ENCODE measurements at regions not wholly inside any gene's neighbourhood (a gene's known extent, or its start where the extent isn't known, plus 50 kb on each side); places are given as distances from the start of the nearest gene placed in this dataset.

DNA sequence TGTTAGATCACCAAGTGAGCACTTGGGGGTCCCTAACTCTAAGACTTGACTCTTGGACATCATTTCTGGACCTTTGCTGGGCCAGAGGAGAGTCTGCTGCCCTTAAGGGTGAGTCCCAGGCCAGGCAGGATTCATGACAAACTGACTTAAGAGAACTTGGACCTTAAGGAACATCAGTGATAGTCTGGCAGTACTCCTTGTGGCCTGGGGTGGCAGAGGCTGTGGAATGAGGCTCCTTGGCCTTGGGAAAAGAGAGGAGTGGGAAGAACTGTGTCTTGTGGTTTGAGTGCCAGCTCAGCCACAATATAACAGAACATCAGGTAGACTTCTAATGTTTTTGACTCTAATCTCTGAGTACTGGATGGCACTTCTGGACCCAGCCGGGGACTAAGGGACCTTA is 478.7 kb downstream of the MEI4 start:
- H3K27ac ChIP-seq, result no peak overlapping the region
- H3K9me3 ChIP-seq, result no peaks in the 10 kb centered on the region
- DNase-seq, result no peak
- intact Hi-C loops (cut with DNase I; ENCODE audit: low total_unique reads), result no loop called here
- H3K4me3 ChIP-seq, result no peak overlapping the region
- H3K4me1 ChIP-seq, result peaks cover 2% of the 10 kb centered on the region
- H3K36me3 ChIP-seq (ENCODE audit: low read depth, missing control alignments), result no peaks in the 10 kb centered on the region
- WGBS, 2 donors, result 40 to 73% methylated on average over 1 of the region's 1 CpG
- TF ChIP-seq, protein P1, sequence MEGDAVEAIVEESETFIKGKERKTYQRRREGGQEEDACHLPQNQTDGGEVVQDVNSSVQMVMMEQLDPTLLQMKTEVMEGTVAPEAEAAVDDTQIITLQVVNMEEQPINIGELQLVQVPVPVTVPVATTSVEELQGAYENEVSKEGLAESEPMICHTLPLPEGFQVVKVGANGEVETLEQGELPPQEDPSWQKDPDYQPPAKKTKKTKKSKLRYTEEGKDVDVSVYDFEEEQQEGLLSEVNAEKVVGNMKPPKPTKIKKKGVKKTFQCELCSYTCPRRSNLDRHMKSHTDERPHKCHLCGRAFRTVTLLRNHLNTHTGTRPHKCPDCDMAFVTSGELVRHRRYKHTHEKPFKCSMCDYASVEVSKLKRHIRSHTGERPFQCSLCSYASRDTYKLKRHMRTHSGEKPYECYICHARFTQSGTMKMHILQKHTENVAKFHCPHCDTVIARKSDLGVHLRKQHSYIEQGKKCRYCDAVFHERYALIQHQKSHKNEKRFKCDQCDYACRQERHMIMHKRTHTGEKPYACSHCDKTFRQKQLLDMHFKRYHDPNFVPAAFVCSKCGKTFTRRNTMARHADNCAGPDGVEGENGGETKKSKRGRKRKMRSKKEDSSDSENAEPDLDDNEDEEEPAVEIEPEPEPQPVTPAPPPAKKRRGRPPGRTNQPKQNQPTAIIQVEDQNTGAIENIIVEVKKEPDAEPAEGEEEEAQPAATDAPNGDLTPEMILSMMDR (IDR thresholded peaks at IDR 0.05), result no peak
- TF ChIP-seq POLR2A (IDR thresholded peaks at IDR 0.05), result no peak
- H3K27me3 ChIP-seq, result no peaks in the 10 kb centered on the region

DNA sequence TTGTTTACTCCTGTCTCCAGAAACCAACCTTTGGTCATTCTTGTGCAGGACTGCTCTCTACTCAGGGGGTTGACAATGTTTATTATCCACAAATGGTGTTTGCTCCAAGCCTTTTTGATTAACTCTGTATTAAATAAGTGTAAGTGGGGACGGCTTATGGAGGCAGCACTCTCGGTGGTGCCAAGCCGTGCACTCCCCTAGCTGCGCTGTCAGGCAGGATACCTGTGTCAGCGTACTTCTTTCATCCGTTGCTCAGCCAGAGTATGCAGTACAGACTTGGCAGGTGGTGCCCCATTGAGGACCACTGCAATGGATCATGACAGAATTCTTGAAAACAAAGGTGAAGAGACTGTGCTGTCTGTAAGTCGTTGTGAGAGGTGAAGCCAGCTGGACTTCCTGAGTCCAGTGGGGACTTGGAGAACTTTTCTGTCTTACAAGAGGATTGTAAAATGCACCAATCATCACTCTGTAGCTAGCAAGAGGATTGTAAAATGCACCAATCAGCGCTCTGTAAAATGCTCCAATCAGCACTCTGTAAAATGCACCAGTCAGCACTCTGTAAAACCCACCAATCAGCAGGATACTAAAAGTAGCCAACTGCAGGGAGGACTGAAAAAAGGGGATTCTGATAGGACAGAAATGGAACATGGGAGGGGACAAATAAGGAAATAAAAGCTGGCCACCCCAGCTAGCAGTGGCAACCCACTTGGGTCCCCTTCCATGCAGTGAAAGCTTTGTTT is 480.0 kb downstream of the MEI4 start:
- TF ChIP-seq POLR2A (IDR thresholded peaks at IDR 0.05), result no peak
- TF ChIP-seq, protein P1 (IDR thresholded peaks at IDR 0.05), result no peak
- WGBS, 2 donors, result 71 to 76% methylated on average over 8 of the region's 8 CpGs
- Histone ChIP-seq H3K9me3 (no peaks in the 10 kb centered on the region), H3K4me3 (no peak overlapping the region), H3K27me3 (no peaks in the 10 kb centered on the region), H3K36me3 (ENCODE audit: low read depth, missing control alignments) (no peaks in the 10 kb centered on the region), H3K4me1 (peaks cover 2% of the 10 kb centered on the region), H3K27ac (no peak overlapping the region)
- intact Hi-C loops (cut with DNase I; ENCODE audit: low total_unique reads), result no loop called here
- no peak for DNase-seq

DNA sequence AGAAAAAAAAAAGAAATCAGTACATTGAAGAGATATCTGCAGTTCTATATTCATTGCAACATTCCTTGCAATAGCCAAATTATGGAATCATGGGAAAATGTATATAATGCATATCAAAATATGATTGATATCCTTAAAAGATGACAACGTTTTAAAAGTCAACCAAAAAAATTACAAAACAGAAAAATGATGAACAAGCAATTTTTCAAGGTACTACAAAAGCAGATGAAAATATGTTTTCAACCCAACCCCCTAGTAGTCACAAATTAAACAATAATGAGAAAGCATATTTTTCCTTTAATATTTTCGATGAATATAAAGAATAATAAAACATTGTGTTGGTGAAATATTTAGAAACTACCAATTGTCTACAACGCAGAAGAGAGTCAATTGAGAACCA is 497.6 kb downstream of the MEI4 start:
- no peaks in the 10 kb centered on the region for H3K9me3 ChIP-seq
- DNase-seq, result no peak
- H3K4me1 ChIP-seq, result no peaks in the 10 kb centered on the region
- 74 to 78% methylated on average over 3 of the region's 3 CpGs for WGBS, 2 donors
- TF ChIP-seq, protein P1 (IDR thresholded peaks at IDR 0.05), result no peak
- no peak for TF ChIP-seq POLR2A (IDR thresholded peaks at IDR 0.05)
- H3K4me3 ChIP-seq, result no peak overlapping the region
- no peaks in the 10 kb centered on the region for H3K27me3 ChIP-seq
- H3K27ac ChIP-seq, result no peak overlapping the region
- intact Hi-C loops (cut with DNase I; ENCODE audit: low total_unique reads), result no loop called here
- H3K36me3 ChIP-seq (ENCODE audit: low read depth, missing control alignments), result no peaks in the 10 kb centered on the region

DNA sequence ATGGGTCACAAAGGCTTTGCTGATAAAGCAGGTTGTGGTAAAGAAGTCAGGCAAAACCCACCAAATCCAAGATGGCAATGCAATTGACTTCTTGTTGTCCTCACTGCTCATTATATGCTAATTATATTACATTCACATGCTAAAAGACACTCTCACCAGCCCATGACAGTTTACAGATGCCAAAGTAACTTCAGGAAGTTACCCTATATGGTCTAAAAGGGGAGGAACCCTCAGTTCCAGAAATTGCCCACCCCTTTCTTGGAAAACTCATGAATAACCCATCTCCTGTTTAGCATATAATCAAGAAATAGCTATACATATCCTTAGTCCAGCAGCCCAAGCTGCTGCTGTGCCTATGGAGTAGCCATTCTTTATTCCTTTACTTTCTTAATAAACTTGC is 501.1 kb downstream of the MEI4 start:
- no peaks in the 10 kb centered on the region for H3K36me3 ChIP-seq (ENCODE audit: low read depth, missing control alignments)
- no peaks in the 10 kb centered on the region for H3K27me3 ChIP-seq
- intact Hi-C loops (cut with DNase I; ENCODE audit: low total_unique reads), result no loop called here
- TF ChIP-seq, protein P1 (IDR thresholded peaks at IDR 0.05), result no peak
- no peak for TF ChIP-seq POLR2A (IDR thresholded peaks at IDR 0.05)
- H3K27ac ChIP-seq, result no peak overlapping the region
- peaks cover 2% of the 10 kb centered on the region for H3K4me1 ChIP-seq
- no peak for DNase-seq
- no peaks in the 10 kb centered on the region for H3K9me3 ChIP-seq
- H3K4me3 ChIP-seq, result no peak overlapping the region

DNA sequence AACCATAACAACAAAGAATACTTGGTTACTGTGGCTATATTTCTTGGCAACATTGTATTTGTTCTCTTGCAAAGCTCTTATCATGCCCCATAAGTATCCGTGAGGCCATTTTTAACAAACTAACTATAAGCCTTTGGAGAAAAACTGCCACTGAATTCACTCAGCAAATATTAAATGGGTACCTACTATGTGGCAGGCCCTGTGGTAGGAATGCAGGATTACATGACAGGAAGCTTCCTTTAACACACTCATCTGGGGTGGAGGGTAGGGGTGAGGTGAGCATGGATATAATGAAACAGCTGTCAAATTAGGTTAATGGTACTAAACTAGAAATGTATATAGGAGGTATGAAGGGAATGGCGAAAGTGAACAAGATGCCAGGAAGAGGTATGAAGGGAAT is 504.8 kb downstream of the MEI4 start:
- WGBS, 2 donors, result 64 to 65% methylated on average over 2 of the region's 2 CpGs
- no peaks in the 10 kb centered on the region for H3K9me3 ChIP-seq
- TF ChIP-seq POLR2A (IDR thresholded peaks at IDR 0.05), result no peak
- TF ChIP-seq, protein P1 (IDR thresholded peaks at IDR 0.05), result no peak
- DNase-seq, result no peak
- no peak overlapping the region for H3K27ac ChIP-seq
- intact Hi-C loops (cut with DNase I; ENCODE audit: low total_unique reads), result no loop called here
- peaks cover 2% of the 10 kb centered on the region for H3K4me1 ChIP-seq
- H3K36me3 ChIP-seq (ENCODE audit: low read depth, missing control alignments), result no peaks in the 10 kb centered on the region
- H3K27me3 ChIP-seq, result no peaks in the 10 kb centered on the region
- no peak overlapping the region for H3K4me3 ChIP-seq
